ENCODE measurements at regions not wholly inside any gene's neighbourhood (a gene's known extent, or its start where the extent isn't known, plus 50 kb on each side); places are given as distances from the start of the nearest gene placed in this dataset.

GRCh38 chr1:217137210-217137881 lies 414.1 kb upstream of the ESRRG start:
- TF ChIP-seq ZNF70 (CRISPR knock-in tag; IDR thresholded peaks at IDR 0.05): no peak
- no peak for TF ChIP-seq ZFP30 (CRISPR knock-in tag; IDR thresholded peaks at IDR 0.05)
- TF ChIP-seq RARB (CRISPR knock-in tag; IDR thresholded peaks at IDR 0.05): no peak
- no peak for TF ChIP-seq CSDC2 (CRISPR knock-in tag; IDR thresholded peaks at IDR 0.05)
- no peak for TF ChIP-seq CSRNP3 (CRISPR knock-in tag; IDR thresholded peaks at IDR 0.05)
- TF ChIP-seq TSHZ2 (CRISPR knock-in tag; IDR thresholded peaks at IDR 0.05): no peak
- TF ChIP-seq ZC3H10 (CRISPR knock-in tag; IDR thresholded peaks at IDR 0.05): no peak
- TF ChIP-seq, protein P1, sequence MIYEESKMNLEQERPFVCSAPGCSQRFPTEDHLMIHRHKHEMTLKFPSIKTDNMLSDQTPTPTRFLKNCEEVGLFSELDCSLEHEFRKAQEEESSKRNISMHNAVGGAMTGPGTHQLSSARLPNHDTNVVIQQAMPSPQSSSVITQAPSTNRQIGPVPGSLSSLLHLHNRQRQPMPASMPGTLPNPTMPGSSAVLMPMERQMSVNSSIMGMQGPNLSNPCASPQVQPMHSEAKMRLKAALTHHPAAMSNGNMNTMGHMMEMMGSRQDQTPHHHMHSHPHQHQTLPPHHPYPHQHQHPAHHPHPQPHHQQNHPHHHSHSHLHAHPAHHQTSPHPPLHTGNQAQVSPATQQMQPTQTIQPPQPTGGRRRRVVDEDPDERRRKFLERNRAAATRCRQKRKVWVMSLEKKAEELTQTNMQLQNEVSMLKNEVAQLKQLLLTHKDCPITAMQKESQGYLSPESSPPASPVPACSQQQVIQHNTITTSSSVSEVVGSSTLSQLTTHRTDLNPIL (CRISPR knock-in tag; IDR thresholded peaks at IDR 0.05; ENCODE audit: low read depth): no peak
- no peak for TF ChIP-seq PATZ1 (CRISPR knock-in tag; IDR thresholded peaks at IDR 0.05; ENCODE audit: borderline replicate concordance)
- no peak for TF ChIP-seq GLIS3 (CRISPR knock-in tag; IDR thresholded peaks at IDR 0.05)
- no peak for TF ChIP-seq ISL1 (CRISPR knock-in tag; IDR thresholded peaks at IDR 0.05)
- no peak for TF ChIP-seq TOX (CRISPR knock-in tag; IDR thresholded peaks at IDR 0.05; ENCODE audit: borderline replicate concordance)
- no peak for TF ChIP-seq ESRRG (CRISPR knock-in tag; IDR thresholded peaks at IDR 0.05)
- no peak for TF ChIP-seq ZFP3 (CRISPR knock-in tag; IDR thresholded peaks at IDR 0.05)
- TF ChIP-seq ARNTL (CRISPR knock-in tag; IDR thresholded peaks at IDR 0.05; ENCODE audit: borderline replicate concordance, low read depth): no peak
- no peak for TF ChIP-seq TCF4 (CRISPR knock-in tag; IDR thresholded peaks at IDR 0.05; ENCODE audit: borderline replicate concordance)
- no peak for TF ChIP-seq ZNF565 (CRISPR knock-in tag; conservative IDR thresholded peaks at IDR 0.05; ENCODE audit: low read depth)
- no peak for TF ChIP-seq BACH2 (CRISPR knock-in tag; IDR thresholded peaks at IDR 0.05; ENCODE audit: borderline replicate concordance)
- no peak for TF ChIP-seq POU6F1 (CRISPR knock-in tag; IDR thresholded peaks at IDR 0.05; ENCODE audit: borderline replicate concordance, low read depth)
- no peak for TF ChIP-seq PPARA (CRISPR knock-in tag; IDR thresholded peaks at IDR 0.05; ENCODE audit: borderline replicate concordance)

DNA sequence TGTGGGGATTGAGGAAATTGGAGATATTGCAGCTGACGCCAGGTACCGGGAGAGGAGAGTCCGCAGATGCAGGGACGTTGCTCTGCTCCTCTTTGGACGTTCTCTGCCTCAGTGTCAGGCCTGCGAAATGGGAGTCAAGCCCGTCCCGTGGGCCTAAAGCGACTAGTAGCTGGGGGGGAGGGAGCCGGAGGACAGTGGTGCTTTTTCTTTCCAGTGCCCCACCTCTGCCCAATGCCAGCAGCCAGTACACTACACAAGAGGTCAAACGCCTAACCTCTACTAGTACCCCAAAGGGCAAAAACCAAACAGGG lies 413.6 kb upstream of the ESRRG start:
- TF ChIP-seq CSDC2 (CRISPR knock-in tag; IDR thresholded peaks at IDR 0.05): no peak
- TF ChIP-seq RARB (CRISPR knock-in tag; IDR thresholded peaks at IDR 0.05): no peak
- TF ChIP-seq ESRRG (CRISPR knock-in tag; IDR thresholded peaks at IDR 0.05): no peak
- TF ChIP-seq ARNTL (CRISPR knock-in tag; IDR thresholded peaks at IDR 0.05; ENCODE audit: borderline replicate concordance, low read depth): no peak
- no peak for TF ChIP-seq ZFP3 (CRISPR knock-in tag; IDR thresholded peaks at IDR 0.05)
- ATAC-seq: no peak

More at GRCh38 chr1:217137210-217137881, 414.1 kb upstream of the ESRRG start:
- ATAC-seq: no peak

All from SK-N-SH treated with all-trans-retinoic acid at 6 μM for 48 hours (cell line).